ENCODE measurements at regions not wholly inside any gene's neighbourhood (a gene's known extent, or its start where the extent isn't known, plus 50 kb on each side); places are given as distances from the start of the nearest gene placed in this dataset.

DNA sequence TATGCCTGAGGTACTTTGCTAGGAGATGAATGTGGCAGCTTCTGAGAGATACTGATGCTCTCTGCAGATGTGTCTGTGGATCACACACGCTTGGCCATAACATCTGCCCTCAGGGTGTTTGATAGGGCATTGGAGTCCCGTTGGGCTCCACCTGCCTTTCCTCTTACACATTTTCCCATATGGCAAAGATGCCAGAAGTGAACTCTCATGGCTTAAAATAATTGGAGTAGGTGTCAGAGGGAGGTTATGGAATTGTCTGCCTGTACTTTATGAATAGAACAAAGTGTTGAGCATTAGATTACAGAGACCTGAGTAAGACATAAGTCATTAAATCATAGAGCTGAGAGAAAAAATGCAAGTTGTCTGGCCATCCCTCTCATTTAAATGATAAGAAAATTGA is 75.3 kb upstream of the PNPT1 start:
- TF ChIP-seq CTCF (optimal IDR thresholded peaks at IDR 0.05 in 1 of 3, IDR thresholded peaks at IDR 0.05 in 1 of 3, conservative IDR thresholded peaks at IDR 0.05 in 1 of 3; ENCODE audit: extremely low read depth in 1 of 3, insufficient read depth in 2 of 3, low read length in 3 of 3) (no peak), EZH2 (IDR thresholded peaks at IDR 0.05; ENCODE audit: low read length) (no peak)
